Right lobe of liver (tissue), 4 donors: ENCODE measurements at regions not wholly inside any gene's neighbourhood (a gene's known extent, or its start where the extent isn't known, plus 50 kb on each side); places are given as distances from the start of the nearest gene placed in this dataset.

Source experiments
- CTCF ChIP-seq, 4 donors: fragments of 200-600 bp in 3 of 4; fragments of 450-650 bp in 1 of 4; IDR thresholded peaks; one replicate each; pipeline versions ENCODE4 v1.5.1 to v1.8.0; 2016 to 2022; ENCODE audit warnings: antibody characterized with exemption in 4 of 4, mild to moderate bottlenecking in 2 of 4
- POLR2A ChIP-seq: fragments of 450-650 bp; IDR thresholded peaks from one replicate; pipeline ENCODE4 v1.6.1; 2017; ENCODE audit warnings: antibody characterized with exemption, mild to moderate bottlenecking
- donor health status: DM: no; HTN: no; CAD: no.
- donor health status: DM: no; HTN: no; CAD: no.
- donor health status: DM: no; HTN: yes; CAD: no.

- TF ChIP-seq CTCF (IDR thresholded peaks at IDR 0.05) (no peak), POLR2A (no peak)
These were observed 165.1 kb upstream of the RAI2 start for GRCh38 chrX:18026166-18026565.
